HG03095 (cell line): ENCODE measurements at regions not wholly inside any gene's neighbourhood (a gene's known extent, or its start where the extent isn't known, plus 50 kb on each side); places are given as distances from the start of the nearest gene placed in this dataset.
"Not testable (repeated sequence)": the region's sequence is repeated elsewhere in the genome, so short reads cannot be mapped to it uniquely, and the experiment has no call there.

ENCODE experiments used
- ATAC-seq: cut with Tn5 transposase; IDR thresholded peaks from one replicate; pipeline ENCODE4 v1.9.1; 2021; ENCODE audit warnings: moderate library complexity; ENCODE audit not compliant: unreplicated experiment

GRCh38 chr6:144896871-144897270 is 611.7 kb downstream of the UTRN start:
- no peak for ATAC-seq

DNA sequence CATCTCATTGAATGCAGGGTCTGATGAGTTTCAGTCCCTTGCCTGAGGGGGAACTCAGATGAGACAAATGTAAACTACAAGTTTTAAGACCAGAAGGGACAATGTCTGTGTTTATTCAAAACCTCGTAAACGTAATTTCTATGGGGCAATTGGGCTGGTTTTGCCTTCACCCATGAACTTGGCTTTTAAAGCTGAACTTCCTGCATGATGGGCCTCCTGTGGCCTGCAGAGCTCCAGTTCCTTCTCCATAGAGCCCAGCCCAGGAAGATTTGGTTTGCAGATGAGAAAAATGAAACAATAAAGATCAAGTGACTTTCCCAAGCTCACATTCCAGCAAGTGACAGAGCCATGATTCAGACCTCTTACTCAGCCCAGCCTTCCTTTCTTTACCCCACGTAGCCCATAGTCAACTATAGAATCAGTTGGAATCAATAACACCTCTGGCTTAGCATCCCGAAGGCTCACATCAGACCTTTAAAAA is 612.3 kb downstream of the UTRN start:
- ATAC-seq = no peak

GRCh38 chr6:144898052-144898689 is 613.0 kb downstream of the UTRN start:
- ATAC-seq = no peak

- ATAC-seq = no peak
Measured at GRCh38 chr6:144898741-144899140, 613.6 kb downstream of the UTRN start.

- ATAC-seq = no peak
Measured at GRCh38 chr6:144899161-144899560, 614.0 kb downstream of the UTRN start.

DNA sequence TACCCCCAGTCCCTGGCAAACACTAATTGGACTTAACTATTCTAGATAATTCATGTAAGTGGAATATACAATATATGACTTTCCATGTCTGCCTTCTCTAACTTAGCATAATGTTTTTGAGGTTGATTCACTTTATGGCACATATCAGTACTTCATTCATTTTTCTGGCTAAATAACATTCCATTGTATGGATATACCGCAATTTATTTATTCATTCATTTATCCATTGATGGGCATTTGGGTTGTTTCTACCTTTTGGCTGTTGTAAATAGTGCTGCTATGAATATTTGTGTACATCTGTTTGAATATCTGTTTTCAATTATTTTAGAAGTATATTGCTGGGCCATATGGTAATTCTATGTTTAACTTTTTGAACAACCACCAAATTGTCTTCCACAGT is 616.3 kb downstream of the UTRN start:
- no peak for ATAC-seq

- no peak for ATAC-seq
Measured at GRCh38 chr6:144908004-144908403, 622.9 kb downstream of the UTRN start.

DNA sequence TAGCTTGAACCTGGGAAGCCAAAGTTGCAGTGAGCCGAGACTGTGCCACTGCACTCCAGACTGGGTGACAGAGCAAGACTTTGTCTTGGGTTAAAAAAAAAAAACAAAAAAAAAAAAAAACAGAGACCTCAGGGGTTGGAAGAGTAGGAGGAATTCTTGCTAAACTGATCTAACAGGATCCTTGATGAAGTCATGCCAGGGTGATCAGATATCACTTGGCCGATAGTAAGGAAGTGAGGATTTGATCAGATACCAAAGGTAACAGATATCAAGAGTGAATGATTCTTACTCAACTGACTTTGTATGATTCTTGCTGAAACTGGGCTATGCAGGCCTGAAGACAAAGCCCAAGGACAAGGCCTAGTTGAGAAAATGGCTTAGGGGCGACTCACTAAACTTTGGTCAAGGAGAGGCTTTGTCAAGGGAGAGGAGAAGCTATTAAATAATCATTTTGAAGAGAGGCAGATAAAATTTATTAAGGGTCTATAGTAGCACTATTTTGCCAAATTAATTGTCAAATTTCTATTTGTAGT is 624.7 kb downstream of the UTRN start:
- ATAC-seq = no peak

GRCh38 chr6:144911322-144911721 is 626.2 kb downstream of the UTRN start:
- ATAC-seq = no peak

- ATAC-seq = no peak
Measured at GRCh38 chr6:144912474-144912873, 627.3 kb downstream of the UTRN start.

DNA sequence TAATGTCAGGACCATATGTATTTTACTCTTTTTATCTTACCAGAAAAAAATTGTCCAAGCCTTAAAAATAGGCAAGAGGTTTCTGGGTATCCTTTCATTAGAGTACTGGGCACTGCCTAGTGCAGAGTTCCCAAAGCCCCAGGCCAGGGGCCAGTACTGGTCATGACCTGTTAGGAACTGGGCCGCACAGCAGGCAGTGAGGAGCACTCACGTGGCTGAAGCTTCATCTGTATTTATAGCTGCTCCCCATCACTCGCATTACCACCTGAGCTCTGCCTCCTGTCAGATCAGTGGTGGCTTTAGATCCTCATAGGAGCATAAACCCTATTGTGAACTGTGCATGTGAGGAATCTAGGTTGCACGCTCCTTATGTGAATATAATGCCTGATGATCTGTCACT is 632.9 kb downstream of the UTRN start:
- ATAC-seq = no peak

GRCh38 chr6:144919560-144919959 is 634.4 kb downstream of the UTRN start:
- ATAC-seq = no peak

DNA sequence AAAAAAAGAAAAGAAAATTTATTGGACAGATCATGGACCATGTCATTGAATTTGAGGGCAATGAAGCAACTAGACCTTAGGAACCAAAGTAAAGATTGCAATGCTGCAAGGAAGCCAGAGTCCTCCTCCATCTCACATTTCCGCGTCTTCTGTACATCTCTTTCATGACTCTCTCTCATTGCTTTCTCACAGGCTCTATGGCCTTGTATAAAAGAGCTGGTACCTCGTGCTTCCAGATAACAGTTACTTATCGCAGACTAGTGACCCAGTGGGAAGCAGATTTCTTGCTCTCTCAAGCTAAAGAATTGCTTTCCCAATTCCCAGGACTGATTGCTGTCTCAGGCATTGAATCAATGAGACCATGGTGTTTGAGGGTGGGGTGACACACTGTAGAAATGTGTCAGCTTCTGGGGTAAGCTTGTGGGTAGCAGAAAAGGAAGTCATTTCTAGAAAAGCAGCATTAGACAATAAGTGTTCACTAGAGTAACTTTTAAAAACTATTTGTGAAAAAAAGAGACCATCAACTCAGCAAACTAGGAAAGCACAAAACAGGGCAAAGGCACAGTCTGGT is 635.3 kb downstream of the UTRN start:
- no peak for ATAC-seq

DNA sequence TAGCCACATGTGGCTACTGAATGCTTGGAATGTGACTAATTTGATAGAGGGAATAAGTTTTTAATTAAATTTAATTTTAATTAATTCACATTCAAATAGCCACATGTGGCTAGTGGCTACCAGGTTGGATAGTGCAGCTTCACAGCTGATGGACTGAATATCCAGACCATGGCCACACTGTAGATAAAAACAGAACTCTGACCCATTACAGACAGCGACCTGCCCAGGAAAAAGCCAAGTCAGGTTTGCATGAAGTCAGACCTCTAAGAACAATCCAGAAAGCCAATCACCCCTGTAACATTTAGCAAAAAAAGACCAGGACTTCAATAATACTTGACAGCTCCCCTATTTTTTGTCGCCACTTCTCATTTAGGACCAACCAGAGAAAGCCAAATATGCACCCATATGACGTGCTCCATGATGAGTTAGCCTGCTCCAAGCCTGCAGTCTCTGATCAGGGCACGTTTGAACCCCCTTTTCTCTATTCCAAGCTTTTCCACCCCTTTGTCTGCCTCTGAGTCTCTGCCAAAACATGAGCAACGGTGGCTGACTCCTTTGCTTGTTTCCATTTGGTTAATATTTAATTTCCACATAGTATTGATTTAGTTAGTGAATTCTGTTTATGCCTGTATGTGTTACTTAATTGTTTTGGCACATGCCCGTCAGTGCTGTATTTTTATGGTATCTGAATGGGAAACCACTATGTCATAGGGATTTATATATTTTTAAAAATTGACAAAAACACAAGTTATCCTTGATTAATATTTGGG is 636.3 kb downstream of the UTRN start:
- no peak for ATAC-seq

DNA sequence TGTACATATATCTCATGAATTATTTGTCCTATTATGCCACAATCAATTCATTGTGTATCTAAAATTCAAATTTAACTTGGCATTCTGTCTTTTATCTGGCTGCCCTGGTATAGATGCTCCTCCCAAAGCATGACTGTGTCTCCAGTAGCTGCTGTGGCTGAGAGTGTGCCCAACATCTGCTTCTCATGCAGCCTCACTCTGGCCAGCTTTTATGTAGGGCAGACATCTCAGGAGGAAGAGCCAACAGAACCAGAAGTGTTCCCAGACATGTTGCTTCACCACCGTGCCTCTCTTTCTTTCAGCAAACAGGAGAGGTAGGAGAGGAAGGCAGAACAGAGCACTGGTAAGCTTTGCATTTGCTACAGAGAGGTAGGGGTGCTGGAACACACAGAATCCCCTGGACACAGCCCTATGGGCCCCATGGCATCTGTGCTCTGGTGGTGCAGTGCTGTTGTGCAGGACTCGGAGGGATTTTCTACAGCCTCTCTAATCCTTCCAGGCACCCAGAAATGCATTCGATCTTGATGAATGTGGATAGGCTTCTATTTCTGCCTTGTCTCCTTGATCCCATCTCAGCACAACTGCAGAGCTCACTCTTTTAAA is 637.1 kb downstream of the UTRN start:
- ATAC-seq = no peak

- not testable (repeated sequence) for ATAC-seq
Measured at GRCh38 chr6:144922771-144923490, 637.8 kb downstream of the UTRN start.

DNA sequence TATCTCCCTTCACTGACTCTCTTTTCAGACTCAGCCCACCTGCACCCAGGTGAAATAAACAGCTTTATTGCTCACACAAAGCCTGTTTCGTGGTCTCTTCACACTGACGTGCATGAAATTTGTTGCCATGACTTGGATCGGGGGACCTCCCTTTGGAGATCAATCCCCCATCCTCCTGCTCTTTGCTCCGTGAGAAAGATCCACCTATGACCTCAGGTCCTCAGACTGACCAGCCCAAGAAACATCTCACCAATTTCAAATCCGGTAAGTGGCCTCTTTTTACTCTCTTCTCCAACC is 638.3 kb downstream of the UTRN start:
- ATAC-seq = not testable (repeated sequence)

DNA sequence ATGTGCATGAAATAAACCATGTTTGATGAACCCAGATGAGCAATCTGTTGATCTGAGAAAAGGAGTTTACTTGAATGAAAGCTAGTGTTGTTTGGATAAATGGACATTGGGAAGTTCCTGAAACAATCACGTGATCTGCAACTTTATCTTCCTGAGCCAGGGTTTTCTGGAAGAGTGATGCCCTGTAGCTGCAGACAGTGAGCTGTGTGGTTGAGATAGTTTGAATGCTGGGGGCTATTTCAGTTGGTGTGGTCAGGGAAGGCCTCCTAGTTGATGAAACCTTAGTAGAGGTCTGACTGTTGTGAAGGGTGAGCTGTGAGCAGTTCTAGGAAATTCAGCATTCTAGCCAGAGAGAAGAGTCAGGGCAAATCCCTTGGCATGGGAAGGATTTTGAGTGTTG is 643.7 kb downstream of the UTRN start:
- ATAC-seq = no peak

GRCh38 chr6:144929262-144929661 is 644.1 kb downstream of the UTRN start:
- no peak for ATAC-seq

GRCh38 chr6:144931172-144932035 is 646.3 kb downstream of the UTRN start:
- ATAC-seq = no peak
